Liver (tissue), 8 donors: ENCODE measurements at regions not wholly inside any gene's neighbourhood (a gene's known extent, or its start where the extent isn't known, plus 50 kb on each side); places are given as distances from the start of the nearest gene placed in this dataset.
A peak's percentile ranks its signal among the peaks of the same experiment; 100 is the strongest.

Experiments used
- DNase-seq: peaks from one replicate; pipeline ENCODE4 v3.0.0-alpha.2; 2017; ENCODE audit warnings: low spot score
- H3K27ac ChIP-seq, 2 donors: one replicate each; pipeline ENCODE4 v1.7.0; 2013; ENCODE audit warnings: inconsistent platforms in 2 of 2, low read length in 2 of 2, control low read depth in 1 of 2, low read depth in 1 of 2, mild to moderate bottlenecking in 1 of 2
- H3K27me3 ChIP-seq, 4 donors: one replicate each; pipeline versions ENCODE4 v1.6.1 to v1.7.0; 2013; ENCODE audit warnings: low read length in 3 of 4, inconsistent platforms in 1 of 4, mild to moderate bottlenecking in 1 of 4, moderate library complexity in 1 of 4; ENCODE audit not compliant: control insufficient read depth in 4 of 4, insufficient read depth in 4 of 4
- H3K36me3 ChIP-seq, 4 donors: one replicate each; pipeline versions ENCODE4 v1.6.1 to v1.7.0; 2013; ENCODE audit warnings: low read length in 3 of 4, mild to moderate bottlenecking in 3 of 4, low read depth in 1 of 4, moderate library complexity in 1 of 4; ENCODE audit not compliant: control insufficient read depth in 4 of 4, insufficient read depth in 3 of 4
- H3K4me1 ChIP-seq, 4 donors: one replicate each; pipeline versions ENCODE4 v1.6.1 to v1.7.0; 2013; ENCODE audit warnings: low read length in 3 of 4, mild to moderate bottlenecking in 3 of 4, moderate library complexity in 1 of 4; ENCODE audit not compliant: control insufficient read depth in 4 of 4, insufficient read depth in 4 of 4
- H3K4me3 ChIP-seq, 3 donors: one replicate each; pipeline versions ENCODE4 v1.6.1 to v1.7.0; 2013; ENCODE audit warnings: low read length in 3 of 3, control low read depth in 1 of 3, low read depth in 1 of 3, mild to moderate bottlenecking in 1 of 3
- H3K9ac ChIP-seq, 2 donors: one replicate each; pipeline ENCODE4 v1.7.0; 2013; ENCODE audit warnings: low read length in 2 of 2, mild to moderate bottlenecking in 2 of 2, moderate library complexity in 2 of 2, control low read depth in 1 of 2, low read depth in 1 of 2
- H3K9me3 ChIP-seq, 4 donors: one replicate each; pipeline versions ENCODE4 v1.6.1 to v1.7.0; 2013; ENCODE audit warnings: low read length in 3 of 4; ENCODE audit not compliant: control insufficient read depth in 4 of 4
- EGR1 ChIP-seq, 2 donors: IDR thresholded peaks; 2 replicates each; pipeline ENCODE4 v1.6.1; 2016 to 2018; ENCODE audit warnings: antibody characterized with exemption in 2 of 2, low read depth in 2 of 2
- FOXA1 ChIP-seq: IDR thresholded peaks from 2 replicates; pipeline ENCODE4 v1.6.1; 2016; ENCODE audit warnings: antibody characterized with exemption
- HNF4G ChIP-seq: IDR thresholded peaks from 2 replicates; pipeline ENCODE4 v1.6.1; 2016; ENCODE audit warnings: antibody characterized with exemption
- JUND ChIP-seq, 2 donors: IDR thresholded peaks; 2 replicates each; pipeline ENCODE4 v1.6.1; 2016; ENCODE audit warnings: antibody characterized with exemption in 2 of 2
- RAD21 ChIP-seq, 2 donors: IDR thresholded peaks; 2 replicates each; pipeline ENCODE4 v1.6.1; 2016; ENCODE audit warnings: antibody characterized with exemption in 2 of 2, mild to moderate bottlenecking in 2 of 2
- REST ChIP-seq: IDR thresholded peaks from 2 replicates; pipeline ENCODE4 v1.6.1; 2016; ENCODE audit warnings: antibody characterized with exemption, mild to moderate bottlenecking
- RXRA ChIP-seq, 2 donors: IDR thresholded peaks; 2 replicates each; pipeline ENCODE4 v1.6.1; 2017 to 2018; ENCODE audit warnings: antibody characterized with exemption in 2 of 2, mild to moderate bottlenecking in 1 of 2
- SP1 ChIP-seq: IDR thresholded peaks from 2 replicates; pipeline ENCODE4 v1.6.1; 2018; ENCODE audit warnings: antibody characterized with exemption, mild to moderate bottlenecking
- TAF1 ChIP-seq: conservative IDR thresholded peaks from 2 replicates; pipeline ENCODE4 v1.6.1; 2016; ENCODE audit warnings: antibody characterized with exemption, mild to moderate bottlenecking
- YY1 ChIP-seq: IDR thresholded peaks from 2 replicates; pipeline ENCODE4 v1.6.1; 2016; ENCODE audit warnings: antibody characterized with exemption, mild to moderate bottlenecking
- ZBTB33 ChIP-seq: IDR thresholded peaks from 2 replicates; pipeline ENCODE4 v1.6.1; 2016; ENCODE audit warnings: antibody characterized with exemption
- WGBS: extraction: QIAGEN DNeasy Blood & Tissue Kit; methylation state at CpG from one replicate; pipeline ENCODE4 v1.1.7; 2013; 5-methylcytosine and 5-hydroxymethylcytosine counted together
- TF ChIP-seq, protein P1 (sequence below): fragments of 150-350 bp; IDR thresholded peaks from 2 replicates; pipeline ENCODE4 v1.5.1; 2017; ENCODE audit warnings: improper control_type of control experiment, low read depth, low read length; ENCODE audit not compliant: missing input control
- TF ChIP-seq, protein P2 (sequence below): IDR thresholded peaks from 2 replicates; pipeline ENCODE4 v1.6.1; 2016; ENCODE audit warnings: antibody characterized with exemption
- TF ChIP-seq, protein P3 (sequence below): IDR thresholded peaks from 2 replicates; pipeline ENCODE4 v1.6.1; 2016; ENCODE audit warnings: antibody characterized with exemption
- donor health status: healthy.
- donor health status: healthy.
- donor health status: healthy.
- donor health status: healthy.
- donor health status: healthy.

- TF ChIP-seq REST (no peak), ZBTB33 (no peak), RAD21 (IDR thresholded peaks at IDR 0.05) (peak; percentile 86 to 94), JUND (IDR thresholded peaks at IDR 0.05) (no peak), FOXA1 (no peak), YY1 (no peak)
Measured at GRCh38 chr6:12504325-12504966, 212.1 kb upstream of the PHACTR1 start (continued).

DNA sequence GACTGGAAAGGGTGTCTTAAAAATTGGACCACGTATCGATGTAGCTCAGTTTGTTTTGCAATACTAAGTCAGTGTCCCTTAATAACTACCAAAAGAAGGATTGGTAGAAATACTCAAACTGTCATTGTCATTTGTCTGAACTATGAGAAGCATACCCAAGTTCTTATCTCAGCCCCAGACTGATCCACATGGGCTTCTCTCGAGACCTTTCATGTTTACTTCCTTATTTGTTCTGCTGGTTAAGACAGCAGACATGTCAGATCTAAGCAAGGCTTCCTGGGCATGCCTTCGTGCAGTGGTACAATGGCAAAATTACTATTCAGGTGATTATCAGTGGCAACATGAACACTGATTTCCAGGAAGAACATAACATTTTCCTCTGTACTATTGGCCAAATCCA is 211.1 kb upstream of the PHACTR1 start:
- Histone ChIP-seq H3K9ac (no peak overlapping the region), H3K27me3 (no peaks in the 10 kb centered on the region), H3K36me3 (no peaks in the 10 kb centered on the region), H3K4me3 (no peak overlapping the region), H3K4me1 (no peaks in the 10 kb centered on the region), H3K9me3 (no peaks in the 10 kb centered on the region), H3K27ac (no peak overlapping the region)
- TF ChIP-seq REST (no peak), HNF4G (no peak), RXRA (IDR thresholded peaks at IDR 0.05) (no peak), TAF1 (no peak), ZBTB33 (no peak), EGR1 (IDR thresholded peaks at IDR 0.05; ENCODE audit: low read depth in 2 of 2) (no peak), SP1 (no peak)
- TF ChIP-seq, protein P1, sequence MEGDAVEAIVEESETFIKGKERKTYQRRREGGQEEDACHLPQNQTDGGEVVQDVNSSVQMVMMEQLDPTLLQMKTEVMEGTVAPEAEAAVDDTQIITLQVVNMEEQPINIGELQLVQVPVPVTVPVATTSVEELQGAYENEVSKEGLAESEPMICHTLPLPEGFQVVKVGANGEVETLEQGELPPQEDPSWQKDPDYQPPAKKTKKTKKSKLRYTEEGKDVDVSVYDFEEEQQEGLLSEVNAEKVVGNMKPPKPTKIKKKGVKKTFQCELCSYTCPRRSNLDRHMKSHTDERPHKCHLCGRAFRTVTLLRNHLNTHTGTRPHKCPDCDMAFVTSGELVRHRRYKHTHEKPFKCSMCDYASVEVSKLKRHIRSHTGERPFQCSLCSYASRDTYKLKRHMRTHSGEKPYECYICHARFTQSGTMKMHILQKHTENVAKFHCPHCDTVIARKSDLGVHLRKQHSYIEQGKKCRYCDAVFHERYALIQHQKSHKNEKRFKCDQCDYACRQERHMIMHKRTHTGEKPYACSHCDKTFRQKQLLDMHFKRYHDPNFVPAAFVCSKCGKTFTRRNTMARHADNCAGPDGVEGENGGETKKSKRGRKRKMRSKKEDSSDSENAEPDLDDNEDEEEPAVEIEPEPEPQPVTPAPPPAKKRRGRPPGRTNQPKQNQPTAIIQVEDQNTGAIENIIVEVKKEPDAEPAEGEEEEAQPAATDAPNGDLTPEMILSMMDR, result no peak
- TF ChIP-seq, protein P2, sequence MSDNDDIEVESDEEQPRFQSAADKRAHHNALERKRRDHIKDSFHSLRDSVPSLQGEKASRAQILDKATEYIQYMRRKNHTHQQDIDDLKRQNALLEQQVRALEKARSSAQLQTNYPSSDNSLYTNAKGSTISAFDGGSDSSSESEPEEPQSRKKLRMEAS, result no peak
- TF ChIP-seq, protein P3, sequence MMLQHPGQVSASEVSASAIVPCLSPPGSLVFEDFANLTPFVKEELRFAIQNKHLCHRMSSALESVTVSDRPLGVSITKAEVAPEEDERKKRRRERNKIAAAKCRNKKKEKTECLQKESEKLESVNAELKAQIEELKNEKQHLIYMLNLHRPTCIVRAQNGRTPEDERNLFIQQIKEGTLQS, result no peak
- 72% methylated on average over 4 of the region's 4 CpGs for WGBS
- DNase-seq, result no peak
